COLO668 (cell line): ENCODE measurements at regions not wholly inside any gene's neighbourhood (a gene's known extent, or its start where the extent isn't known, plus 50 kb on each side); places are given as distances from the start of the nearest gene placed in this dataset.
"Not testable (repeated sequence)": the region's sequence is repeated elsewhere in the genome, so short reads cannot be mapped to it uniquely, and the experiment has no call there.

Experiments used
- DNase-seq: peaks from one replicate; lab custom pipeline; 2025; ENCODE audit not compliant: unreplicated experiment; lab: John Stamatoyannopoulos, UW

DNA sequence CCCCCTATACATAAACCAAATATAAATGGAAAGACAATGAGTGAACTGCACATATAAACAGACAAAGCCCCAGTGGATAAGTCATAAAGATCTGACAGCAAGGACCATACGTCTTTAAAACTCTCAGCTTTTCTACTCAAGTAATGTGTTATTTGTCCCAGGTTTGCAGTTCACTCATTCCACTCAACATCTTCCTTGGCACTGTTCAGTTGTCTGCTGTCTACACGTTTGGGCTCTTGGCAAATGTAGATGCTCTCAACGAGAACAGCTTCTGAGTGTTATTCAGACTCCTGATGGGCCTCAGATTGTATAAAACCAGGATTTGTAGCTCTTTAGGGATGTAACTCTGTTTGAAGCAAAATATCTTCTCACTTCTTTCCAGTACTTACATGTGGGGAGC, 198.2 kb upstream of the SEMA6A start:
- DNase-seq, result no peak

DNA sequence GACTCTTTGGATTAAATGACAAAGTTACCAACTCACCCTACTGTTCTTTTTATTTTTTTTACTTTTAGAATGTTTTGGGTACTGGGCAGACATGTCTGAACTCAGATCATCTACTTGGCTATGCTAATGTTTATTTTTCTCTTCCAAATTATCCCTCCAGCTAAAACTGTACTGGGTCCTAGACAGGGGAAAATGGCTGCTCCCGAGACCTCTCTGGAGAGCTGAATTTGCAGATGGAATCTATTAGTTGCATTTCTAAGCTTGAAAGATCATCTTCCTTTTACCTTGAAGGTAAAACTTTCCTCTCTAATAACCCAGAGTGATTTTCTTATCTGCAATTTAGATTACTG, 197.5 kb upstream of the SEMA6A start:
- DNase-seq, result no peak

DNA sequence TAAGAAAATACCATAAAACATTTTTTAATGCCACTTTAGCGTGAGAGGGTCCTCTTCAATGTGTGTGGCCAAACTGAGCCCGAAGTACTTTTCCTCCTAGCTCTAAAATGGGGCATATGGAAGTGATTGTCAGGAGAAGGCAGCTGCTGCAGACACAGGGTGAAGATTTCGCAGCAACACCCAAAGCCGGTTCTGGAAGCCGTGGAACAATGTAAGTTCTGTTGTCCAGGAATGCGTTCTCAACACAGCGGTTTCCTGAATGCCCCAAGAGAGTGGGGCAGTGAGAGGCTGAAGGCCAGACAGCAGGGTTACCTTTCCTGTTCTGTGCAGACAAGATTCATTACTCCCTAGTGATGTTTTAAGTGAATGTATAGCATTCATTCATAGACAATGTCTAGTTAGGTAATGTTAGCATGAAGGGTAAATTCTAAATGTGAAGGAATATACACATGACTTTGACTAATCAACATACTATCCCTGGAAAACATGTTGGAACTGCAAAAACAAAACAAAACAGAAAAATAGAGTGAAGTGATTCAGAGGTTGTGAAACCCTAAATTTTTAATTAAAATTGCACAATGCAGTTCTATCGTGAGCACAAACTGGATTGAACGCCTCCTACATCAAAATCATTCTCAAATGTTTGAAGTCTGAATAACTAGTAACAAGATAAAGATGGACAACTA, 197.0 kb upstream of the SEMA6A start:
- DNase-seq, result no peak

DNA sequence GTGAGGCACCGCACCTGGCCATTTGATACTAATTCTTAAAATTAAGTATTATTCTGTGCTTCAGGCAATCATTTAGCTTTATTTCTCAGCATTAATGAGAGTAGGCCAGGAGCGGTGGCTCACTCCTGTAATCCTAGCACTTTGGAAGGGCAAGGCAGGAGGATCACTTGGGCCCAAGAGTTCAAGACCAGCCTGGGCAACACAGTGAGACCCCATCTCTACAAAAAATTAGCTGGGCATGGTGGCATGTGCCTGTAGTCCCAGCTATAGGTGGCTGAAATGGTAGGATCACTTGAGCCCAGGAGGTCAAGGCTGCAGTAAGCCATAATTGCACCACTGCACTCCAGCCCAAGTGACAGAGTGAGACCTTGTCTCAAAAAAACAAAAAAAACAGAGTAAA, 195.3 kb upstream of the SEMA6A start:
- DNase-seq, result not testable (repeated sequence)

GRCh38 chr5:116769470-116769869, 194.8 kb upstream of the SEMA6A start:
- DNase-seq, result no peak

DNA sequence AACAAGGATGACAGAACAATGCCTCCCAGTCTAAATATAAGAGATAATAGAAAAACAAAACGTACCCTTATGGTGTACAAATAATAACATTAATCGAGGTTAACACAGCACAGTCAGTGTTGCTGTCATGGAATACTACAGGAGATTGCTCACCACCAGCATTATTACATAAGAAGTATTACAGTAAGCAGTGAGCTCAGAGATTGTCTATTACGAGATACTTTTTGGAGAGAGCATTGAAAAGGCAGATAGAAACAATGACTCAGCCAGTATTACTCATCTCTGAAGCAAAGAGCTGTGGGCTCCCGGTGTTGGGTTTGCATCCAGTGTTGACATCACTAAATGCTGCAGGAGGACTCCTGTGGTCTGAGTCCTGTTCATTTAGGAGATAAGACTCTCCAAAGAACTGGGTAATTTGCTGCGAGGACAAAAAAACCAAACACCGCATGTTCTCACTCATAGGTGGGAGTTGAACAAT, 191.9 kb upstream of the SEMA6A start:
- DNase-seq, result peak; percentile 8

- DNase-seq, result peak; percentile 21
Observed at GRCh38 chr5:116765441-116765840, 190.8 kb upstream of the SEMA6A start.

GRCh38 chr5:116764941-116765340, 190.3 kb upstream of the SEMA6A start:
- no peak for DNase-seq

DNA sequence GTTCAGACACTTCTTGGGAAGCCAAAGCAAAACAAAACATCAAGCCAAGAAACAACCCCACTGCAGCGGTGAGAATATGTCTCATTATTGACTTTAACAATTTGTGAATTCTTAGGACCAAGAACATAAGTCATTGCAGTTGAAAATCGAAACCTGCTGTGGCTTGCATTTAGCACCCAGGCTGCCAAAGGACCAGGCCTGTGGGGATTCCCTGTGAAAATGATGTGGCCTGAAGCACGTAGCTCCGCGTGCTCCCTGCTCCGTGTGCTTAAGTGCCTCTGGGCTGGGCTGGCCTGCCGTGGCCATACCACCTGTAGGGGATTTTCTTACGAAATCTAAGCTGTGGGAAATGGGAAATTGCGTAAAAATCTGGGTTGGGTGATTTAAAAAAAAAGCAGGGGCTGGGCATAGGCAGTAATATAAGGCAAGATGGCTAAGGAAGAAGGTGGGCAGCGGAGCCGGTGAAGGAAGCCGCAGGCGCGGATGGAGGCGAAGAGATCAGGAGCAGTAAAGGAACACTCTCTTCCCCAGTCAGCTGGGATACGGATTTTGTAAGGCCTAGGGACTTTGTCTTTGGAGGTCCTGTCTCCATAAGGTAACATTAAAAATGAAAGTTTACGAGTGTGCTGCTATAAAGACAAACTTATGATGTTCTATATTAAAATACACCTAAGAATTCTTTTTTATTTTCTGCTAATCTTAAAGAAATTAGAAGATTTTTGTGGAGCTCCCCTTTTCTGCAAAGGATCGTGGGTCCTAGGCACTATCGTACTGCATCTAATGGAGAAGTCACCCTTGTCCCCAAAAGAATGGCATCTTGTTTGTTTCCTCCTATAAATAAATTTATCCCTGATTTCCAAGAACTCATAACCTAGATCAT, 189.6 kb upstream of the SEMA6A start:
- no peak for DNase-seq

- DNase-seq, result no peak
Observed at GRCh38 chr5:116759860-116760640, 185.4 kb upstream of the SEMA6A start.

- no peak for DNase-seq
Observed at GRCh38 chr5:116757326-116757725, 182.7 kb upstream of the SEMA6A start.

DNA sequence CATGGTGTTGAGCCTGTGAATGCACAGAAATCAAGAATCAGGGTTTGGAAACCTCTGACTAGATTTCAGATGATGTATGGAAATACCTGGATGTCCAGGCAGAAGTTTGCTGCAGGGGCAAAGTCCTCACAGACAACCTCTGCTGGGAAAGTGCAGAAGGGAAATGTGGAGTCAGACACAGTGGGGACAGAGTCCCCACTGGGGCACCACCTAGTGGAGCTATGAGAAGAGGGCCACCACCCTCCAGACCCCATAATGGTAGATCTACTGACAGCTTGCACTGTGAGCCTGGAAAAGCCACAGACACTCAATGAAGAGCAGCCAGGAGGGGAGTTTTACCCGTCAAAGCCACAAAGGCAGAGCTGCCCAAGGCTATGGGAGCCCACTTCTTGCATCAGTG, 181.9 kb upstream of the SEMA6A start:
- DNase-seq, result no peak

DNA sequence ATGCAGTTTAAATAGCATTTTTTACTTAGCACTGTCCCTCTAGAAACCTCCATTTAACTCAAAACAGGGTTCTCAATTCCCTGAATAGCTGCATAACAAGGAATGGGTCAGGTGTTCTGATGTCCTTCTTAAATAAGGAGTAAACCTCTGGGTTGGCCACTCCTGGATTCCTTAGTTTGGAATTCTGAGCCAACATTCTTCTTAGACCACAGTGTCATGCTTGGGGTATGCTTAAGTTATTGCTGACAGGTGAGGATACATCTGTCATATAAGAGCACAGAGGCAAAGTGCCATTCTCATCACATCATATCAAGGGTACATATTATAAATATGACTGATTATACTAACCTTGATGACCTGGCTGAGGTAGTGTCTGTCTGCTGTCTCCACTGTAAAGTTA, 179.9 kb upstream of the SEMA6A start:
- DNase-seq, result no peak

DNA sequence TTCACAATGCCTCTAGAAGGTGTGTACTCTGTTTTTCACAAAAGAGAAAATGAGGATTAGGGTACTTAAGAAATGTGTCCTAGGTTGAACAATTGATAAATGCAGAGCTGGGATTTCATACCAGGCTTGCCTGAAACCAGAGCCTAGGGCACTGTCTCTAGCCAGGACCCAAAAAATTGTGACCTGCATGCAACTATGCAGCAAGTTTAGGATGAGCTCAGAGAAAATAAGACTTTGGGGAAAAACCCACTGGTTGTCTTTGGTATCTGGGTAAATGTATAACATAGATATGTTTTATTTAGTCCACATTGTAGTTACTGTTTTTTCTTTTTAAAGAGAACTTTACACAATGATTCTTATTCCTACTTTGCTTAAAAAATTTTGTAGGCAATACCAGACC, 177.1 kb upstream of the SEMA6A start:
- DNase-seq, result no peak

DNA sequence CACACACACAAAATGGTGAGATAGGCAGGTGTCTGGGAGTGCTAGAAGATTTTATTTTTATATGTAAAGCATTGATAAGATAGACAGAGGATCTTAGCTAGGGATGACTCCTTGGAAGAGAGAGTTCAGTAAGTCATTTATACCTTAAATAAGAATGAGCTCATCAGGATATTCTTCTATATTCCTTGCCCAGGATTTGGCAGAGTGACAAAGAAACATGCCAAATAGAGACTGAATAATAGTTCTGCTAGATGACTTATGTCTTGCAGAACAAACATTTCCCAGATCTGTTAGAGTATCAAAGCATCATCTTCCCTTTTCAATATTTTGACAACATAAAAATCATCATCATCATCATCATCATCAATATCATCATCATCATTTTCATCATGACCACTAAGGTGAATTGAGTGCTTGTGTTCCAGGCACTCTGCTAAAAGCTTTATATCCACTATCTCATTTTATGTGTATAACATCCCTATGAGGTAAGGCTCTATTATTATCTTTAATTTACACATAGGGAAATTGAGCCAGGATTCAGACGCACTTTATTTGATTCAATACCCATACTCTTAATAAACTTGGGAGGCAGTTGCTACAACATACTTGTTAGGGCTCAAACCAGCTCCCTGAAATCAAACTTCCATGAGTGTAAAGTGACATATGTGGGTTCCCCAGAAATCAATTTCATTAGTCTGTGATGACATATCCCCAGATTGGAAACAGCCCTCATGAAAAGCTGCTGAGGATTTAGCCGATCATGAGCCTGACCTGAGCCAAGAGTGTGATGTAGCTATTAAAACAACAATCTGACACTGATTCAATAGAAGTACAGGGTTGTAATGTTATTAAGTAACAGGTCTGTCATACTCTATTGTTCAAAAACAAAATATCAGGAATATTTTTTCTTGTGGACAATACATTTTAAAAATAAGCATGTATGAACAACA, 176.3 kb upstream of the SEMA6A start:
- no peak for DNase-seq

DNA sequence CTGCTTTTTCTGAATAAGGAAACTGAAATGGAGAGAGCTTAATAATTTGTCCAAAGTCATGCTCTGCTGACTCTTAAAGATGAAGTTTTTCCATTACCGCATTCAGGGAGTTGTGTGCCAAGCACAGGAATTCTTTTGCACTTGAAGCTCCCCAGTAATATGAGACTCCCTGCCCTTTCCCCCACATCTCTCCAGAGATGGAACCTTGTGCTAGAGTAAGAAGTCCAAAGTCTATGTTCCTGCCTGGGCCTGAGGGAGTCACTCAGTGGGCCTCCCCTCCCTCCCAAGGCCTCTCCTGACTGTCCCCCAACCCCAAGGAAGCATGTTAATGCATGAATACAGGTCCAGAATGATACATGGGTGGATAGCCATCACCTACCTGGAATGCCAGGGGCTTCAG, 173.3 kb upstream of the SEMA6A start:
- no peak for DNase-seq

DNA sequence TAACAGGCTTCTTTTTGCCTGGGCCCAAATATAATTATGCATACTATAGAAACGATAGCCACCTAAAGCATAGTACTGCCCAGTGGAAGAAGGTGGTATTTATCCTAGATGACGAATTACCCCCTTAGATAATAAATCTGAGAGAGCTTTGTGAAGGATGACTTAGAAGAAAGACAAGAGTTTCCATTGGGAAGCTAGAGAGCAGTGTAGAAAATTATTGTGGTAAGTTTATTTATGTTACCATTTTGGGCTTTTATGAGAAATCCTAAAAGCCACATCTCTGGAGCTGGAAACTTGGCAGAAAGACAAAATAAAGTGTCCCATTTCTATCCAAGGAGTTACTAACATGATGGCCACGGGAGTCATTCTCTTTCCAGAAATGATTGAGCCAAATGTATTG, 172.0 kb upstream of the SEMA6A start:
- no peak for DNase-seq

- no peak for DNase-seq
Observed at GRCh38 chr5:116740771-116741170, 166.1 kb upstream of the SEMA6A start.

GRCh38 chr5:116739571-116739970, 164.9 kb upstream of the SEMA6A start:
- DNase-seq, result no peak

GRCh38 chr5:116738615-116739261, 164.1 kb upstream of the SEMA6A start:
- DNase-seq, result no peak
